HepG2 (cell line): ENCODE measurements at regions not wholly inside any gene's neighbourhood (a gene's known extent, or its start where the extent isn't known, plus 50 kb on each side); places are given as distances from the start of the nearest gene placed in this dataset.

Source experiments
- CBFB ChIP-seq: sonication (generic); formaldehyde crosslinking; IDR thresholded peaks from 2 replicates; pipeline ENCODE4 v1.4.0; 2020; ENCODE audit warnings: missing genetic modification reagents
- CBX1 ChIP-seq: IDR thresholded peaks from one replicate; pipeline ENCODE4 v1.6.1; 2016; ENCODE audit warnings: antibody characterized with exemption, low read depth
- CENPX ChIP-seq: sonication (generic); formaldehyde crosslinking; IDR thresholded peaks from 2 replicates; pipeline ENCODE4 v1.9.0; 2021; ENCODE audit warnings: mild to moderate bottlenecking, missing genetic modification reagents, moderate library complexity
- CHCHD3 ChIP-seq: sonication (generic); formaldehyde crosslinking; IDR thresholded peaks from 2 replicates; pipeline ENCODE4 v1.8.0; 2022; ENCODE audit warnings: mild to moderate bottlenecking, missing genetic modification reagents, moderate library complexity
- FOXJ3 ChIP-seq: sonication (generic); formaldehyde crosslinking; IDR thresholded peaks from 2 replicates; pipeline ENCODE4 v1.4.0; 2020; ENCODE audit warnings: missing genetic modification reagents, mild to moderate bottlenecking, borderline replicate concordance
- HNRNPUL1 ChIP-seq: fragments of 200-400 bp; formaldehyde crosslinking; IDR thresholded peaks from 2 replicates; pipeline ENCODE4 v1.6.1; 2017; ENCODE audit warnings: low read depth, mild to moderate bottlenecking, low read length, moderate library complexity
- IRF2 ChIP-seq: IDR thresholded peaks from 2 replicates; pipeline ENCODE4 v1.6.1; 2018; ENCODE audit warnings: missing genetic modification reagents, missing compliant biosample characterization
- NAIF1 ChIP-seq: sonication (generic); formaldehyde crosslinking; IDR thresholded peaks from 2 replicates; pipeline ENCODE4 v1.5.0; 2020; ENCODE audit warnings: mild to moderate bottlenecking, missing genetic modification reagents, borderline replicate concordance
- NFRKB ChIP-seq: fragments of 450-650 bp; IDR thresholded peaks from 2 replicates; pipeline ENCODE4 v1.6.1; 2017
- PAX8 ChIP-seq: sonication (generic); formaldehyde crosslinking; IDR thresholded peaks from 2 replicates; pipeline ENCODE4 v1.8.0; 2022; ENCODE audit warnings: mild to moderate bottlenecking, missing genetic modification reagents, borderline replicate concordance
- RFX5 ChIP-seq: IDR thresholded peaks from 2 replicates; pipeline ENCODE4 v1.6.1; 2011; ENCODE audit warnings: low read depth, low read length, improper control_type of control experiment
- SIN3A ChIP-seq: IDR thresholded peaks from 2 replicates; pipeline ENCODE4 v1.6.1; 2011; ENCODE audit warnings: low read depth, mild to moderate bottlenecking, control low read depth, low read length, borderline replicate concordance
- SNRNP70 ChIP-seq: fragments of 200-400 bp; formaldehyde crosslinking; IDR thresholded peaks from 2 replicates; pipeline ENCODE4 v1.6.1; 2017; ENCODE audit warnings: mild to moderate bottlenecking, low read depth, low read length, moderate library complexity
- SSRP1 ChIP-seq: IDR thresholded peaks from 2 replicates; pipeline ENCODE4 v1.6.1; 2016; ENCODE audit warnings: control low read depth
- TRIM22 ChIP-seq: fragments of 450-650 bp; IDR thresholded peaks from 2 replicates; pipeline ENCODE4 v1.6.1; 2017
- ZBTB10 ChIP-seq: sonication (generic); formaldehyde crosslinking; IDR thresholded peaks from 2 replicates; pipeline ENCODE4 v1.4.0; 2020; ENCODE audit warnings: missing genetic modification reagents, borderline replicate concordance
- ZMYM3 ChIP-seq: sonication (generic); formaldehyde crosslinking; IDR thresholded peaks from 2 replicates; pipeline ENCODE4 v1.5.1; 2020; ENCODE audit warnings: mild to moderate bottlenecking, missing genetic modification reagents
- ZNF3 ChIP-seq: IDR thresholded peaks from 2 replicates; pipeline ENCODE4 v1.7.0; 2017; ENCODE audit warnings: inconsistent platforms
- ZNF317 ChIP-seq: sonication (generic); formaldehyde crosslinking; IDR thresholded peaks from 2 replicates; pipeline ENCODE4 v1.5.0; 2020; ENCODE audit warnings: mild to moderate bottlenecking, missing genetic modification reagents
- ZNF367 ChIP-seq: sonication (generic); formaldehyde crosslinking; IDR thresholded peaks from 2 replicates; pipeline ENCODE4 v1.4.0; 2020; ENCODE audit warnings: missing genetic modification reagents, borderline replicate concordance
- ZNF670 ChIP-seq: sonication (generic); formaldehyde crosslinking; IDR thresholded peaks from 2 replicates; pipeline ENCODE4 v1.8.0; 2022; ENCODE audit warnings: mild to moderate bottlenecking, missing genetic modification reagents, borderline replicate concordance
- ZNF720 ChIP-seq: sonication (generic); formaldehyde crosslinking; IDR thresholded peaks from 2 replicates; pipeline ENCODE4 v1.4.0; 2020; ENCODE audit warnings: missing genetic modification reagents
- ZNF724P ChIP-seq: sonication (generic); formaldehyde crosslinking; IDR thresholded peaks from 2 replicates; pipeline ENCODE4 v1.8.0; 2022; ENCODE audit warnings: missing genetic modification reagents, borderline replicate concordance
- TF ChIP-seq, protein P1 (sequence below): sonication (generic); formaldehyde crosslinking; conservative IDR thresholded peaks from 2 replicates; pipeline ENCODE4 v1.4.0; 2020; ENCODE audit warnings: missing genetic modification reagents

GRCh38 chr20:50456452-50457324 is 53.5 kb upstream of the PTPN1 start (continued):
- TF ChIP-seq ZNF670 (CRISPR knock-in tag): no peak
- TF ChIP-seq NFRKB: no peak
- no peak for TF ChIP-seq SIN3A
- no peak for TF ChIP-seq FOXJ3 (CRISPR knock-in tag)
- peak; percentile 70; the same call in 1 of the 2 replicates for TF ChIP-seq CHCHD3 (CRISPR knock-in tag)
- no peak for TF ChIP-seq SNRNP70
- peak; percentile 12; the same call in 1 of the 2 replicates for TF ChIP-seq CBFB (CRISPR knock-in tag)
- 0 out of 2 replicates have a peak, but pooled peaks have one; percentile 53 for TF ChIP-seq ZNF724P (CRISPR knock-in tag)
- no peak for TF ChIP-seq NAIF1 (CRISPR knock-in tag)
- no peak for TF ChIP-seq CBX1
- TF ChIP-seq, protein P1, sequence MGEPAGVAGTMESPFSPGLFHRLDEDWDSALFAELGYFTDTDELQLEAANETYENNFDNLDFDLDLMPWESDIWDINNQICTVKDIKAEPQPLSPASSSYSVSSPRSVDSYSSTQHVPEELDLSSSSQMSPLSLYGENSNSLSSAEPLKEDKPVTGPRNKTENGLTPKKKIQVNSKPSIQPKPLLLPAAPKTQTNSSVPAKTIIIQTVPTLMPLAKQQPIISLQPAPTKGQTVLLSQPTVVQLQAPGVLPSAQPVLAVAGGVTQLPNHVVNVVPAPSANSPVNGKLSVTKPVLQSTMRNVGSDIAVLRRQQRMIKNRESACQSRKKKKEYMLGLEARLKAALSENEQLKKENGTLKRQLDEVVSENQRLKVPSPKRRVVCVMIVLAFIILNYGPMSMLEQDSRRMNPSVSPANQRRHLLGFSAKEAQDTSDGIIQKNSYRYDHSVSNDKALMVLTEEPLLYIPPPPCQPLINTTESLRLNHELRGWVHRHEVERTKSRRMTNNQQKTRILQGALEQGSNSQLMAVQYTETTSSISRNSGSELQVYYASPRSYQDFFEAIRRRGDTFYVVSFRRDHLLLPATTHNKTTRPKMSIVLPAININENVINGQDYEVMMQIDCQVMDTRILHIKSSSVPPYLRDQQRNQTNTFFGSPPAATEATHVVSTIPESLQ: no peak
- no peak for TF ChIP-seq ZNF3 (CRISPR knock-in tag)
- TF ChIP-seq IRF2: 0 out of 2 replicates have a peak, but pooled peaks have one; percentile 23
- no peak for TF ChIP-seq ZNF720 (CRISPR knock-in tag)
- no peak for TF ChIP-seq ZBTB10 (CRISPR knock-in tag)
- TF ChIP-seq ZNF367 (CRISPR knock-in tag): no peak
- no peak for TF ChIP-seq SSRP1 (CRISPR knock-in tag)
- TF ChIP-seq PAX8 (CRISPR knock-in tag): no peak
- TF ChIP-seq HNRNPUL1: no peak
- TF ChIP-seq ZNF317: 0 out of 2 replicates have a peak, but pooled peaks have one; percentile 9
- peak; percentile 100 for TF ChIP-seq ZMYM3 (CRISPR knock-in tag)
- TF ChIP-seq RFX5: no peak
- no peak for TF ChIP-seq TRIM22
- TF ChIP-seq CENPX (CRISPR knock-in tag): no peak
